H9 (cell line): ENCODE measurements at regions not wholly inside any gene's neighbourhood (a gene's known extent, or its start where the extent isn't known, plus 50 kb on each side); places are given as distances from the start of the nearest gene placed in this dataset.

ENCODE experiments used
- DNase-seq: peaks from one replicate; pipeline ENCODE4 v3.0.0-alpha.2; 2017
- H2AFZ ChIP-seq: one replicate; pipeline ENCODE4 v1.6.1; 2013; ENCODE audit warnings: mild to moderate bottlenecking, low read length, control low read depth, moderate library complexity
- H2AK5ac ChIP-seq: 2 replicates; pipeline ENCODE4 v1.6.1; 2013; ENCODE audit warnings: low read length, control low read depth, mixed read lengths; ENCODE audit not compliant: insufficient read length
- H2BK120ac ChIP-seq: one replicate; pipeline ENCODE4 v1.6.1; 2013; ENCODE audit warnings: low read depth, mild to moderate bottlenecking, low read length, control low read depth, inconsistent platforms; ENCODE audit not compliant: poor library complexity, severe bottlenecking
- H2BK12ac ChIP-seq: 2 replicates; pipeline ENCODE4 v1.6.1; 2013; ENCODE audit warnings: low read length, control low read depth, mixed read lengths, low read depth; ENCODE audit not compliant: insufficient read length
- H2BK15ac ChIP-seq: 2 replicates; pipeline ENCODE4 v1.6.1; 2013; ENCODE audit warnings: low read depth, low read length, control low read depth
- H2BK20ac ChIP-seq: one replicate; pipeline ENCODE4 v1.6.1; 2013; ENCODE audit warnings: low read depth, mild to moderate bottlenecking, low read length, control low read depth, inconsistent platforms; ENCODE audit not compliant: poor library complexity, severe bottlenecking
- H2BK5ac ChIP-seq: 2 replicates; pipeline ENCODE4 v1.6.1; 2013; ENCODE audit warnings: low read length, control low read depth, mixed read lengths; ENCODE audit not compliant: insufficient read length
- H3K14ac ChIP-seq: 2 replicates; pipeline ENCODE4 v1.6.1; 2013; ENCODE audit warnings: low read length, control low read depth; ENCODE audit not compliant: insufficient read depth
- H3K18ac ChIP-seq: 2 replicates; pipeline ENCODE4 v1.6.1; 2013; ENCODE audit warnings: low read depth, mild to moderate bottlenecking, mixed read lengths, low read length, control low read depth; ENCODE audit not compliant: insufficient read length
- H3K23ac ChIP-seq: 2 replicates; pipeline ENCODE4 v1.6.1; 2013; ENCODE audit warnings: low read length, control low read depth, mixed read lengths, low read depth; ENCODE audit not compliant: insufficient read length
- H3K23me2 ChIP-seq: 2 replicates; pipeline ENCODE4 v1.6.1; 2013; ENCODE audit warnings: low read depth, mild to moderate bottlenecking, mixed read lengths, low read length, control low read depth; ENCODE audit not compliant: insufficient read length, poor library complexity, severe bottlenecking
- H3K27ac ChIP-seq: 2 replicates; pipeline ENCODE4 v1.5.1; 2013; ENCODE audit warnings: low read length, control low read depth, mixed read lengths, low read depth; ENCODE audit not compliant: insufficient read length
- H3K27me3 ChIP-seq: 2 replicates; pipeline ENCODE4 v1.6.1; 2013; ENCODE audit warnings: low read length, control low read depth, inconsistent platforms; ENCODE audit not compliant: insufficient read depth
- H3K4ac ChIP-seq: 2 replicates; pipeline ENCODE4 v1.6.1; 2013; ENCODE audit warnings: low read depth, mild to moderate bottlenecking, control low read depth, inconsistent platforms, low read length, moderate library complexity
- H3K4me1 ChIP-seq: 2 replicates; pipeline ENCODE4 v1.6.1; 2013; ENCODE audit warnings: low read length, control low read depth, inconsistent platforms; ENCODE audit not compliant: insufficient read depth
- H3K4me2 ChIP-seq: 2 replicates; pipeline ENCODE4 v1.6.1; 2013; ENCODE audit warnings: low read length, control low read depth, mixed read lengths; ENCODE audit not compliant: insufficient read length, insufficient read depth
- H3K56ac ChIP-seq: 2 replicates; pipeline ENCODE4 v1.6.1; 2013; ENCODE audit warnings: low read depth, mild to moderate bottlenecking, mixed read lengths, low read length, control low read depth; ENCODE audit not compliant: insufficient read length
- H3K79me1 ChIP-seq: 2 replicates; pipeline ENCODE4 v1.6.1; 2013; ENCODE audit warnings: low read depth, mild to moderate bottlenecking, moderate library complexity, low read length, control low read depth, inconsistent platforms; ENCODE audit not compliant: insufficient read depth, poor library complexity, severe bottlenecking
- H3K79me2 ChIP-seq: 2 replicates; pipeline ENCODE4 v1.6.1; 2013; ENCODE audit warnings: low read length, control low read depth, inconsistent platforms; ENCODE audit not compliant: insufficient read depth
- H3K9ac ChIP-seq: 2 replicates; pipeline ENCODE4 v1.6.1; 2013; ENCODE audit warnings: low read length, control low read depth, mixed read lengths; ENCODE audit not compliant: insufficient read length; ENCODE audit errors: extremely low read depth
- H3K9me3 ChIP-seq: one replicate; pipeline ENCODE4 v1.6.1; 2013; ENCODE audit warnings: low read depth, low read length, inconsistent platforms; ENCODE audit not compliant: control insufficient read depth
- H3T11ph ChIP-seq: one replicate; pipeline ENCODE4 v1.6.1; 2013; ENCODE audit warnings: mild to moderate bottlenecking, low read length, control low read depth, inconsistent platforms
- H4K20me1 ChIP-seq: one replicate; pipeline ENCODE4 v1.6.1; 2013; ENCODE audit not compliant: control insufficient read depth, insufficient read length, insufficient read depth
- H4K5ac ChIP-seq: 2 replicates; pipeline ENCODE4 v1.6.1; 2013; ENCODE audit warnings: low read depth, mild to moderate bottlenecking, mixed read lengths, low read length, control low read depth; ENCODE audit not compliant: insufficient read length
- H4K8ac ChIP-seq: replicated peaks from 2 replicates; pipeline ENCODE4 v1.6.1; 2013; ENCODE audit warnings: low read length, control low read depth, mixed read lengths, low read depth; ENCODE audit not compliant: insufficient read length
- H4K91ac ChIP-seq: 2 replicates; pipeline ENCODE4 v1.6.1; 2013; ENCODE audit warnings: low read depth, mild to moderate bottlenecking, moderate library complexity, mixed read lengths, low read length, control low read depth; ENCODE audit not compliant: insufficient read length
- H3K27ac Mint-ChIP-seq, 3 experiments: 2 replicates in 2 of 3; 3 replicates in 1 of 3; pipeline ENCODE4 v1.8.0; 2020 to 2021; ENCODE audit warnings: mixed read lengths in 3 of 3, mild to moderate bottlenecking in 1 of 3, moderate library complexity in 1 of 3
- H3K27me3 Mint-ChIP-seq: 2 replicates; pipeline ENCODE4 v1.8.0; 2021; ENCODE audit warnings: low read depth, mild to moderate bottlenecking, moderate library complexity, mixed read lengths
- H3K36me3 Mint-ChIP-seq, 3 experiments: 2 replicates in 2 of 3; 3 replicates in 1 of 3; pipeline ENCODE4 v1.8.0; 2020 to 2021; ENCODE audit warnings: low read depth in 3 of 3, mixed read lengths in 3 of 3; ENCODE audit not compliant: insufficient read depth in 1 of 3
- H3K4me1 Mint-ChIP-seq, 2 experiments: 2 replicates each; pipeline ENCODE4 v1.8.0; 2020; ENCODE audit warnings: mixed read lengths in 2 of 2
- H3K4me3 Mint-ChIP-seq, 2 experiments: 2 replicates in 1 of 2; 3 replicates in 1 of 2; pipeline ENCODE4 v1.8.0; 2020 to 2021; ENCODE audit warnings: mild to moderate bottlenecking in 2 of 2, mixed read lengths in 2 of 2, moderate library complexity in 1 of 2
- H3K9me3 Mint-ChIP-seq, 2 experiments: 2 replicates in 1 of 2; 3 replicates in 1 of 2; pipeline ENCODE4 v1.8.0; 2020; ENCODE audit warnings: mild to moderate bottlenecking in 2 of 2, mixed read lengths in 2 of 2, moderate library complexity in 1 of 2
- CTCF ChIP-seq: fragments of 200-600 bp; sonication (generic); conservative IDR thresholded peaks from 3 replicates; pipeline ENCODE4 v1.8.0; 2021; ENCODE audit warnings: antibody characterized with exemption, mild to moderate bottlenecking

DNA sequence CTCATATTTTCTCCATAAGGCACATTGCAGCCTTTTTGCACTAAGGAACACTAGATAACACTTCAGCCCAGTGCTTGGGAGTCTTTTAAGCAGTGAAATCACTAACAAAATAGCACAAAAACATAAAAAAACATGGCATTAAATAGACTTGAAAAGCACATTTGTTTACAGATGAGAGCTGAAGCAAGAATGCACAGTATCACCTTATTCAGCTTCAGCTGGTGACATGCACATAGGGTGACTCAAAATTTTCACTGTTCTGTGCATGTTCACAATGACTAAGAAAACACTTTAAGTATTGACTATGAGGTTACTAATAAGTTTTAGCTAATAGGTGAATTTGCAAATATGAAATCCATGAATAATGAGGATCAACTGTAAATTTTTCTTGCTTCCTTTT is 293.9 kb upstream of the TARS1 start:
- TF ChIP-seq CTCF, result no peak

More for the DNA sequence above, 293.9 kb upstream of the TARS1 start:
- Histone ChIP-seq H3T11ph (no peak overlapping the region), H4K5ac (no peak overlapping the region), H3K4ac (no peak overlapping the region), H4K8ac (no peak overlapping the region), H2AK5ac (no peak overlapping the region), H2BK5ac (no peak overlapping the region), H3K18ac (no peak overlapping the region), H3K23me2 (no peaks in the 10 kb centered on the region), H3K79me2 (no peaks in the 10 kb centered on the region), H4K20me1 (no peaks in the 10 kb centered on the region), H3K9me3 (no peaks in the 10 kb centered on the region), H3K23ac (no peak overlapping the region), H2BK120ac (no peak overlapping the region), H2BK15ac (no peak overlapping the region), H3K27me3 (no peaks in the 10 kb centered on the region), H2AFZ (no peak overlapping the region), H3K56ac (no peak overlapping the region), H3K4me2 (no peak overlapping the region), H3K14ac (no peak overlapping the region), H3K27ac (no peak overlapping the region), H4K91ac (no peak overlapping the region), H2BK12ac (no peak overlapping the region), H3K4me1 (no peaks in the 10 kb centered on the region), H2BK20ac (no peak overlapping the region), H3K9ac (no peak overlapping the region), H3K79me1 (no peaks in the 10 kb centered on the region)
- H3K4me3 Mint-ChIP-seq, result no peak overlapping the region
- DNase-seq, result no peak
- H3K36me3 Mint-ChIP-seq, result no peaks in the 10 kb centered on the region
- H3K27ac Mint-ChIP-seq, result no peak overlapping the region
- H3K27me3 Mint-ChIP-seq, result no peaks in the 10 kb centered on the region
- H3K4me1 Mint-ChIP-seq, result no peaks in the 10 kb centered on the region
- no peaks in the 10 kb centered on the region; a peak in 1 of 5 replicates for H3K9me3 Mint-ChIP-seq
